Activated CD8-positive, alpha-beta T cell treated with anti-CD3 and anti-CD28 coated beads for 36 hours (primary cell): ENCODE measurements at regions not wholly inside any gene's neighbourhood (a gene's known extent, or its start where the extent isn't known, plus 50 kb on each side); places are given as distances from the start of the nearest gene placed in this dataset.

Experiments used
- ATAC-seq: fragments of 200-7000 bp; cut with Tn5 transposase; one replicate; pipeline ENCODE4 v1.10.0; 2021; ENCODE audit warnings: mild to moderate bottlenecking, moderate library complexity
- CTCF ChIA-PET: fragments of 350-600 bp; sonication (Branson Sonifier 250); formaldehyde crosslinking; loops from one replicate; lab custom pipeline; 2021; ENCODE audit warnings: antibody characterized with exemption; lab: Charles Lee
- POLR2A ChIA-PET: fragments of 350-600 bp; sonication (Branson Sonifier 250); formaldehyde crosslinking; loops from one replicate; lab custom pipeline; 2021; ENCODE audit warnings: antibody characterized with exemption; lab: Charles Lee
- DNase-seq: peaks from one replicate; pipeline ENCODE4 v3.0.0-alpha.2; 2020
- H3K27ac Mint-ChIP-seq: one replicate; pipeline ENCODE4 v1.8.0; 2021; ENCODE audit warnings: mild to moderate bottlenecking, mixed read lengths
- H3K27me3 Mint-ChIP-seq: one replicate; pipeline ENCODE4 v1.8.0; 2021; ENCODE audit warnings: mixed read lengths
- H3K36me3 Mint-ChIP-seq: one replicate; pipeline ENCODE4 v1.8.0; 2021; ENCODE audit warnings: low read depth, mixed read lengths
- H3K4me1 Mint-ChIP-seq: one replicate; pipeline ENCODE4 v1.8.0; 2021; ENCODE audit warnings: low read depth, mixed read lengths
- H3K4me3 Mint-ChIP-seq: one replicate; pipeline ENCODE4 v1.8.0; 2021; ENCODE audit warnings: mild to moderate bottlenecking, moderate library complexity, mixed read lengths
- H3K9me3 Mint-ChIP-seq: one replicate; pipeline ENCODE4 v1.8.0; 2021; ENCODE audit warnings: mixed read lengths
- intact Hi-C: fragments of 100-400 bp; cut with micrococcal nuclease; formaldehyde crosslinking; loops from one replicate; pipeline ENCODE4 v1.10.0; 2022
- TF ChIP-seq, protein P1 (sequence below): fragments of 200-600 bp; IDR thresholded peaks from one replicate; pipeline ENCODE4 v1.8.0; 2022; ENCODE audit warnings: antibody characterized with exemption, mild to moderate bottlenecking

DNA sequence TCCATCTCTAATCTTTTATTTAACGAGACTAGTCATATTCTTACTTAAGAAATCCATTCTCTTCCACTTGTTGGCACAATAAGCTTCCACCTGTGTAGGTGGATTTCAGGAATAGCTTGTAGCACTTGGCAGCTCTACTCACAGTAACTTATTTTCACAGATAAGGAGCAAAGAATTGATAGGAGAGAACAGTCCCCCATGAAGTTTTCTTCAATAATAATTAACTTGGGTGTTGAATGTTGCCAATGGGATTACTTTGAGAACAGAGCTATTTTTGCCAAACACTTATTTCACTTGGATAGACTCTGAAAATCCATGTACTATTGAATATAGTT lies 1388.6 kb upstream of the PIK3C3 start:
- no peaks in the 10 kb centered on the region for H3K36me3 Mint-ChIP-seq
- DNase-seq (no peak), ATAC-seq (no peak)
- H3K27me3 Mint-ChIP-seq = no peaks in the 10 kb centered on the region
- intact Hi-C loops = no loop called here
- TF ChIP-seq, protein P1, sequence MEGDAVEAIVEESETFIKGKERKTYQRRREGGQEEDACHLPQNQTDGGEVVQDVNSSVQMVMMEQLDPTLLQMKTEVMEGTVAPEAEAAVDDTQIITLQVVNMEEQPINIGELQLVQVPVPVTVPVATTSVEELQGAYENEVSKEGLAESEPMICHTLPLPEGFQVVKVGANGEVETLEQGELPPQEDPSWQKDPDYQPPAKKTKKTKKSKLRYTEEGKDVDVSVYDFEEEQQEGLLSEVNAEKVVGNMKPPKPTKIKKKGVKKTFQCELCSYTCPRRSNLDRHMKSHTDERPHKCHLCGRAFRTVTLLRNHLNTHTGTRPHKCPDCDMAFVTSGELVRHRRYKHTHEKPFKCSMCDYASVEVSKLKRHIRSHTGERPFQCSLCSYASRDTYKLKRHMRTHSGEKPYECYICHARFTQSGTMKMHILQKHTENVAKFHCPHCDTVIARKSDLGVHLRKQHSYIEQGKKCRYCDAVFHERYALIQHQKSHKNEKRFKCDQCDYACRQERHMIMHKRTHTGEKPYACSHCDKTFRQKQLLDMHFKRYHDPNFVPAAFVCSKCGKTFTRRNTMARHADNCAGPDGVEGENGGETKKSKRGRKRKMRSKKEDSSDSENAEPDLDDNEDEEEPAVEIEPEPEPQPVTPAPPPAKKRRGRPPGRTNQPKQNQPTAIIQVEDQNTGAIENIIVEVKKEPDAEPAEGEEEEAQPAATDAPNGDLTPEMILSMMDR = no peak
- CTCF ChIA-PET = no interaction called here
- no peak overlapping the region for H3K4me3 Mint-ChIP-seq
- no peaks in the 10 kb centered on the region for H3K4me1 Mint-ChIP-seq
- H3K27ac Mint-ChIP-seq = no peak overlapping the region
- peaks cover 4% of the 10 kb centered on the region for H3K9me3 Mint-ChIP-seq
- POLR2A ChIA-PET = no interaction called here

DNA sequence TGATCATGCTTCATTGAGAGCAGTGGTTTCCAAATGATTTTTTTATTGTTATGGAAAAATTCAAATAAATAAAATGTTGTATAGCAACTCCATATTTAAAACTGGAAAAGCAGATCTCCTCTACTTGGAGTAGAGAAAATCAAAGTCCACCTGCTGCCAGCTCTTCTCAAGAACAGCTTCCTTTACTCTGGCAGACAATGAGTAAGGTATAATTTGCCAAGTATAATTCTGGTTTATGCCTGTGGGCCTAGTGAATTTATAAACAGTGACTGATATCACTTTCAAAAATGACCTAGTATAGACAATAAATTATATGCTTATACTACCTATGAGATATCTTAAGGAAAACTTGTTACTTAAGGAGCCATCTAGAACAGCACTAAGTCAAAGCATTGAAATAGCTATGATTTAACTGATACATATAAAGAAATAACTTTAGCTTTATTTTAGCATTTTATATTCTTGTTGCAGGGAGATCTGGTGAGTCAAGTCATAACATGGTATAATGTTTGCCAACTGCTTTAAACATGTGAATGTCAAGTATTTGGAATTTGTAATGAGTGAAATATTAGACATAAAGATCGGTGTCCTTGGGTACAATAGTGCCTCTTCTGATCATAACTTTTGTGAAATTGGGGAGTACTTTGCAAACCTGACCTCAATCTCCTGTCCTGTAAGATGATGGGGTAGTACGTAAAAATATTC lies 1389.1 kb upstream of the PIK3C3 start:
- ChIA-PET CTCF (no interaction called here), POLR2A (no interaction called here)
- DNase-seq (no peak), ATAC-seq (no peak)
- Mint-ChIP-seq H3K9me3 (peaks cover 4% of the 10 kb centered on the region), H3K4me1 (no peaks in the 10 kb centered on the region), H3K27ac (no peak overlapping the region), H3K27me3 (no peaks in the 10 kb centered on the region), H3K4me3 (no peak overlapping the region), H3K36me3 (no peaks in the 10 kb centered on the region)
- TF ChIP-seq, protein P1 = no peak
- intact Hi-C loops = no loop called here

DNA sequence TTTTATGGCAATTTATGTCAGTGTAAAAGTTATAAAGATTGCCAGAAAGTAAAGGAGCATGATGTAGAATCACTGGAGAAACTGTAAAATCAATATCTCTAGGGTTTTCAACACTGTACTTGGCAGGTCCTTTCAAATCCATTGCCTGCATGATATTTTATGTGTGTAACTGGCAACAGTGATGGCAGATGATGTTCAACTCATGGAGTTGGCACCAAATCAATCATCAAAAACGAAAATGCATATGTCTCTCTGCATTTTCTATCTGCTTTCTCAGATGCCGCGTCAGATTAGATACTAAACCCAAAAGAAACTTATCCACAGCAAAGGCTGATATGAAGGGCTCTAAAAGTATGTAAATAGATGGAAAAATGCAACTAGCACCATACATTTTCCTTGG lies 1395.5 kb upstream of the PIK3C3 start:
- ATAC-seq (no peak), DNase-seq (no peak)
- no peaks in the 10 kb centered on the region for H3K27me3 Mint-ChIP-seq
- POLR2A ChIA-PET = no interaction called here
- intact Hi-C loops = no loop called here
- H3K9me3 Mint-ChIP-seq = peaks cover 8% of the 10 kb centered on the region
- H3K4me3 Mint-ChIP-seq = no peak overlapping the region
- H3K4me1 Mint-ChIP-seq = no peaks in the 10 kb centered on the region
- no peak overlapping the region for H3K27ac Mint-ChIP-seq
- H3K36me3 Mint-ChIP-seq = no peaks in the 10 kb centered on the region
- TF ChIP-seq, protein P1 = no peak
- CTCF ChIA-PET = no interaction called here

DNA sequence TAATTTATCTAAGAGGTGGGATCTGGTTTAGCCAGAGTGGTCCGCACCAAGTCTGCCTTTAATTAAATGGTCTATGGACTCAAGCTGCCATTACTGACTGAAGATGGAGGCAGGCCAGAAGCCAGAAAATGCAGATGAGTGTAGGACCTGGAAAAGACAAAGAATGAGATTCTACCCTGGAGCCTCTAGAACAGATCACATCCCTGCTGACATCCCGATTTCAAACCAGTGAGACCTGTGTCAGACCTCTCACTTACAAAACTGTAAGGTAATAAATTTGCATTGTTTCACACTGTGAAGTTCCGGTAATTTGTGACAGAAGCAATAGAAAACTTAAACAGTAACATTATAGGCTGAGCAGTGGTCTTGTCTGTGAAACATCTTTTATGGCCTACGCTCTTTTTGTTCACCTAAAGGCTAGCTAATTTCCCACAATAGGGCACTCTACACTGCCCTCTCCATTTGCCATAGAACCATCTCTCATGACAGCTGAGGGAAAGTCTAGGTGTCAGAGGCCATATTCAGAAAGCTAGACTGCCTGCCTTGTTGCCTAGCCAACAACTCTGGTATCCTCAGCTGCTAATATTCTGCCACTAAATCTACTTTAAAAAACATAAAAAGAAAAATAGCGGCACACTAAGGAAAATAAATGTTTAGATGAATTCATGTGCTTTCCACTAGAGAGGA lies 1396.2 kb upstream of the PIK3C3 start:
- TF ChIP-seq, protein P1 = no peak
- DNase-seq (no peak), ATAC-seq (no peak)
- H3K4me1 Mint-ChIP-seq = no peaks in the 10 kb centered on the region
- intact Hi-C loops = no loop called here
- no peak overlapping the region for H3K4me3 Mint-ChIP-seq
- peaks cover 11% of the 10 kb centered on the region for H3K9me3 Mint-ChIP-seq
- H3K27ac Mint-ChIP-seq = no peak overlapping the region
- ChIA-PET POLR2A (no interaction called here), CTCF (no interaction called here)
- no peaks in the 10 kb centered on the region for H3K27me3 Mint-ChIP-seq
- no peaks in the 10 kb centered on the region for H3K36me3 Mint-ChIP-seq

DNA sequence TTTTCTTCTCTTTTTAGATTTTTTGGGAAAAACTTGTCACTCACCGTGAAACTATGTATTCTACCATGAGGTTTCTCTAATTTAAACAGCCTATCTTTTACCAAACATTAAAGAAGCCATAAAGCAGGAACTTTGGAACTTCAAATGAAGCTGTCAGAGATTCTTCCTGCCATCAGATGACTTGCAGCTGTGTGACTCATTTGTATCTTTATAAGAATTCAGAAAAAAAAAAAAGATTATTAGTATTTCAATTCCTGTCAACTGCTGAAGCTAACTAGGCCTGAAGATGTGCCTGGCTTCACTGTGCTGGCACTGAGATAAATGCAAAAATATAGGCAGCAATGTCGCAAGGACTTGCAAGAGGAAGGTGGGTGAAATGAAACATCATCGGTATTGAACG lies 1399.1 kb upstream of the PIK3C3 start:
- CTCF ChIA-PET = no interaction called here
- Mint-ChIP-seq H3K27ac (no peak overlapping the region), H3K4me1 (no peaks in the 10 kb centered on the region), H3K27me3 (no peaks in the 10 kb centered on the region), H3K9me3 (peaks cover 10% of the 10 kb centered on the region), H3K36me3 (no peaks in the 10 kb centered on the region), H3K4me3 (no peak overlapping the region)
- TF ChIP-seq, protein P1 = no peak
- no peak for ATAC-seq
- intact Hi-C loops = no loop called here
- DNase-seq = no peak
- POLR2A ChIA-PET = no interaction called here
